OCI-LY7 (cell line): ENCODE measurements at regions not wholly inside any gene's neighbourhood (a gene's known extent, or its start where the extent isn't known, plus 50 kb on each side); places are given as distances from the start of the nearest gene placed in this dataset.
"Not testable (repeated sequence)": the region's sequence is repeated elsewhere in the genome, so short reads cannot be mapped to it uniquely, and the experiment has no call there.

Source experiments
- BruUV-seq: library from RNA; stranded (reverse); fragments of 400-500 nt; replicated peaks from 2 replicates; lab custom pipeline; 2021; lab: Mats Ljungman, UMichigan
- CTCF ChIA-PET: fragments of 300-600 bp; sonication (Branson Sonifier 250); formaldehyde crosslinking; loops from one replicate; lab custom pipeline; 2022; ENCODE audit warnings: antibody characterized with exemption; ENCODE audit not compliant: unreplicated experiment; lab: Charles Lee
- POLR2A ChIA-PET: fragments of 300-600 bp; sonication (Branson Sonifier 250); formaldehyde crosslinking; loops from one replicate; lab custom pipeline; 2022; ENCODE audit warnings: antibody characterized with exemption; lab: Charles Lee
- DNase-seq: peaks from one replicate; pipeline ENCODE4 v3.0.0-alpha.2; 2015; ENCODE audit warnings: low spot score
- H2AFZ ChIP-seq: fragments of 200-600 bp; sonication (generic), shearing (Covaris generic); 2 replicates; pipeline ENCODE4 v1.6.1; 2014; ENCODE audit warnings: mild to moderate bottlenecking, antibody characterized with exemption, low read length, moderate library complexity
- H3K27ac ChIP-seq: fragments of 200-600 bp; sonication (generic); 2 replicates; pipeline ENCODE4 v1.5.1; 2014; ENCODE audit warnings: mixed run types, low read depth, mild to moderate bottlenecking, moderate library complexity, low read length, inconsistent platforms; ENCODE audit not compliant: poor library complexity, severe bottlenecking
- H3K36me3 ChIP-seq: fragments of 200-600 bp; sonication (generic); 2 replicates; pipeline ENCODE4 v1.6.1; 2014; ENCODE audit warnings: mild to moderate bottlenecking, antibody characterized with exemption, low read length, moderate library complexity, mixed read lengths; ENCODE audit not compliant: insufficient read depth
- H3K4me1 ChIP-seq: fragments of 200-600 bp; sonication (generic); 2 replicates; pipeline ENCODE4 v1.5.1; 2014; ENCODE audit warnings: mild to moderate bottlenecking, low read length; ENCODE audit not compliant: insufficient read depth, poor library complexity, severe bottlenecking
- H3K4me2 ChIP-seq: fragments of 200-600 bp; sonication (generic); 2 replicates; pipeline ENCODE4 v1.6.1; 2014; ENCODE audit warnings: mild to moderate bottlenecking, low read length
- H3K4me3 ChIP-seq: fragments of 200-600 bp; sonication (generic); 2 replicates; pipeline ENCODE4 v1.5.1; 2014; ENCODE audit warnings: mild to moderate bottlenecking, low read depth, low read length; ENCODE audit not compliant: poor library complexity, severe bottlenecking
- H3K79me2 ChIP-seq: fragments of 200-600 bp; sonication (generic); 2 replicates; pipeline ENCODE4 v1.6.1; 2016; ENCODE audit warnings: low read depth, mild to moderate bottlenecking, low read length, moderate library complexity, mixed read lengths; ENCODE audit not compliant: insufficient read depth
- H3K9me2 ChIP-seq: fragments of 200-600 bp; sonication (generic); 2 replicates; pipeline ENCODE4 v1.6.1; 2016; ENCODE audit warnings: mild to moderate bottlenecking, low read length, mixed read lengths; ENCODE audit not compliant: insufficient read depth
- H3K9me3 ChIP-seq: fragments of 200-600 bp; sonication (generic); 2 replicates; pipeline ENCODE4 v1.6.1; 2014; ENCODE audit warnings: mild to moderate bottlenecking, mixed run types, low read length, mixed read lengths
- H4K20me1 ChIP-seq: fragments of 200-600 bp; sonication (generic); 2 replicates; pipeline ENCODE4 v1.6.1; 2014; ENCODE audit warnings: mild to moderate bottlenecking, antibody characterized with exemption, low read length, moderate library complexity, mixed read lengths; ENCODE audit not compliant: insufficient read depth
- CTCF ChIP-seq: fragments of 200-600 bp; sonication (generic); conservative IDR thresholded peaks from 2 replicates; pipeline ENCODE4 v1.5.1; 2014; ENCODE audit warnings: mild to moderate bottlenecking, antibody characterized with exemption, low read length, moderate library complexity, mixed read lengths
- EZH2phosphoT487 ChIP-seq: fragments of 200-600 bp; sonication (generic); IDR thresholded peaks from 2 replicates; pipeline ENCODE4 v1.6.1; 2018; ENCODE audit warnings: low read depth, borderline replicate concordance, mild to moderate bottlenecking, mixed run types, antibody characterized with exemption, low read length, moderate library complexity, mixed read lengths
- intact Hi-C: fragments of 100-400 bp; cut with micrococcal nuclease; formaldehyde crosslinking; loops from one replicate; pipeline ENCODE4 v1.10.0; 2022; ENCODE audit not compliant: unreplicated experiment

GRCh38 chr14:106083082-106083481 lies 556.7 kb downstream of the TMEM121 start:
- no peaks in the 10 kb centered on the region for H3K9me2 ChIP-seq
- DNase-seq = no peak
- H3K9me3 ChIP-seq = no peaks in the 10 kb centered on the region
- no peaks in the 10 kb centered on the region for H3K79me2 ChIP-seq
- intact Hi-C loops = no loop called here
- no peak overlapping the region for H3K4me2 ChIP-seq
- H3K4me1 ChIP-seq = no peaks in the 10 kb centered on the region
- no peak overlapping the region for H2AFZ ChIP-seq
- no TSS peak for BruUV-seq
- TF ChIP-seq EZH2phosphoT487 (no peak), CTCF (no peak)
- CTCF ChIA-PET = no interaction called here
- POLR2A ChIA-PET = no interaction called here
- H3K4me3 ChIP-seq = no peak overlapping the region
- H4K20me1 ChIP-seq = no peaks in the 10 kb centered on the region
- H3K36me3 ChIP-seq = no peaks in the 10 kb centered on the region
- no peak overlapping the region for H3K27ac ChIP-seq

GRCh38 chr14:106087837-106088236 lies 561.5 kb downstream of the TMEM121 start:
- no peak for TF ChIP-seq CTCF
- no peak for TF ChIP-seq EZH2phosphoT487
- Histone ChIP-seq H2AFZ (no peak overlapping the region), H3K4me2 (no peak overlapping the region), H3K36me3 (no peaks in the 10 kb centered on the region), H3K9me2 (no peaks in the 10 kb centered on the region), H3K27ac (no peak overlapping the region), H3K4me3 (no peak overlapping the region), H4K20me1 (no peaks in the 10 kb centered on the region), H3K9me3 (no peaks in the 10 kb centered on the region), H3K79me2 (no peaks in the 10 kb centered on the region), H3K4me1 (no peaks in the 10 kb centered on the region)
- no TSS peak for BruUV-seq
- DNase-seq = no peak
- ChIA-PET POLR2A (no interaction called here), CTCF (no interaction called here)
- intact Hi-C loops = no loop called here

GRCh38 chr14:106088860-106089259 lies 562.5 kb downstream of the TMEM121 start:
- H3K27ac ChIP-seq, POLR2A ChIA-PET, intact Hi-C loops, CTCF ChIA-PET, DNase-seq, H3K4me1 ChIP-seq, BruUV-seq, H2AFZ ChIP-seq, H3K36me3 ChIP-seq, H3K4me2 ChIP-seq, H3K9me2 ChIP-seq, H3K4me3 ChIP-seq, H3K9me3 ChIP-seq, H3K79me2 ChIP-seq, H4K20me1 ChIP-seq: not testable (repeated sequence)
